NCI-H2171 (cell line): ENCODE measurements at regions not wholly inside any gene's neighbourhood (a gene's known extent, or its start where the extent isn't known, plus 50 kb on each side); places are given as distances from the start of the nearest gene placed in this dataset.
"Not testable (repeated sequence)": the region's sequence is repeated elsewhere in the genome, so short reads cannot be mapped to it uniquely, and the experiment has no call there.

Experiments
- DNase-seq: peaks from one replicate; lab custom pipeline; 2025; lab: John Stamatoyannopoulos, UW

DNA sequence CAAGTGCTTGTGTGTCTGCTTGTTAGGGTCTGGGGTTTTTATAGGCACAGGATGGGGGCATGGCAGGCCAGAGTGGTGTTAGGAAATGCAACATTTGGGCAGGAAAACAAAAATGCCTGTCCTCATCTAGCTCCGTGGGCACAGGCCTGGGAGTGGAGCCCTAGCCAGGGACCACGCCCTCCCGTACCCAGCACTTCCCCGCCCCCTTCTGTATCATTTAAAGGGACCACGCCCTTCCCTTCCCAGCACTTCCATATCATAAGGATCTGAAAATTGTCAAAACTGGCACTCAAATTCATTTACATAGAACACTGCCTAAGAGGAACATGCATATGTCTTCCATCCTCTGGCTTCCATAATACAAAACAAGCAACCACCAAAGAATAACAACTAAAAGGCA, 185.8 kb downstream of the B3GLCT start:
- DNase-seq = no peak

- DNase-seq = no peak
Observed at GRCh38 chr13:31394506-31394905, 194.7 kb downstream of the B3GLCT start.

DNA sequence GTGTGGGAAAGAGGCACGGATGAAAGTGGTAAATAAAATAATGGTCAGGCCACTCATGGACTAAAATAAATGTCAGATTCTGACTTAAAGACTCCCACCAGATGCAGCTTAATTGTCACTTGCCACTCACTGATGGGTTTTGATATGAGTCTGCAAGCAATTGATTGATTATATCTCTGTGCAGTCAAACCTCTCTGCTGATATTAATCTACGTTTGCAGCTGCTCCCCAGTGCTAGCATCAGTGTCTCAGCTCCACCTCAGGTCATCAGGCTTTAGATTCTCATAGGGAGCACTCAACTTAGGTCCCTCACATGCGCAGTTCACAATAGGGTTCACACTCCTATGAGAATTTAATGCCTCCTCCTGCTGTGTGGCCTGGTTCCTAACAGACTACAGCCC, 195.3 kb downstream of the B3GLCT start:
- no peak for DNase-seq

DNA sequence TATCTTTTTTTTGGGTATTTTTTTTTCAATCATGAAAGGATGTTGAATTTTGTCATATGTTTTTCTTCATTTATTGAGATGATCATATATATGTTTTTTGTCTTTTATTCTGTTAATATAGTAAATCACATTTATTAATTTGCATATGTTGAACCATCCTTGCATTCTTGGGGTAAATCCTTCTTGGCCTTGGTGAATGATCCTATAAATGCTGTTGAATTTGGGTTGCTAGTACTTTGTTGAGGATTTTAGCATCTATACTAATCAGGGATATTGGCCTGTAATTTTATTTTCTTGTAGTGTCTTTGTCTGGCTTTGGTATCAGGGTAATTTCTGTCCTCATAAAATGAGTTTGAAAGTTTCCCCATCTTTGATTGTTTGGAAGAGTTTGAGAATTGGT, 199.9 kb downstream of the B3GLCT start:
- no peak for DNase-seq

DNA sequence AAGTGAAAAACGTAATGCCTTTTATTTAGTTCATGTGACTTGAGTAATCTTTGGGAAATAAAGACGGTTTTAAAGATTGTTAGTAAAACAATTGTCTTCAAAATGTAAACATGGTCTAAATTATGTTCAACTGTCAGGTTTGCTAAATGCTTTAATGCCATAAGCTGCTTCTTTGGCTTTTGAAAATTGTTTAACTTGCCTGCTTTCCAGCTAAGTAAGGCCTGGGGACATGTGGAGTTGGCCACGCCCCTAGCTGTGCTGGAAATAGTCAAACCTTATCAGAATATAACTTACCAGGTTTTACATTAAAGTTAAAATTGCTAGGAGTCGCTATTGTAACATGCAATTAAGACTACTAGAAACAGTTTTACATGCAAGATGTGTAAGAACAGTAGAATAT, 203.9 kb downstream of the B3GLCT start:
- not testable (repeated sequence) for DNase-seq

- DNase-seq = no peak
Observed at GRCh38 chr13:31408927-31409326, 209.2 kb downstream of the B3GLCT start.

GRCh38 chr13:31409678-31410356, 210.0 kb downstream of the B3GLCT start:
- DNase-seq = no peak

DNA sequence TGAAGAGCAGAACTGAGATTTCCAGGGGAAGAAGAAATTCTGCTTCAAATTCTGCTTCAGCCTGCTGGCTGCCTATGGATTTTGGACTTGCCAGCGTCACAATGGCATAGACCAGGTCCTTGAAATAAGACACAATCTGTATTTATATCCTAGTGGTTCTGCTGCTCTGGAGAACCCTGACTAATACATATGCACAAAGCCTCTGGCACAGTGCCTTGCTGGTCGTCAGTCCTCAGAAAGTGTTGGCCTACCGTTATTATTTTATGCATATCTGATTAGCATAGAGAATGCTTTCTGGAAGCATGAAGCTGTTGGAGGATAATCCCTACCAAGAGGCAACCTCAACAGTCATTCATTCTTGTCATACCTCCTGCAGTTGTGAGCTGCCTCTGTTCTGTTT, 213.7 kb downstream of the B3GLCT start:
- no peak for DNase-seq

DNA sequence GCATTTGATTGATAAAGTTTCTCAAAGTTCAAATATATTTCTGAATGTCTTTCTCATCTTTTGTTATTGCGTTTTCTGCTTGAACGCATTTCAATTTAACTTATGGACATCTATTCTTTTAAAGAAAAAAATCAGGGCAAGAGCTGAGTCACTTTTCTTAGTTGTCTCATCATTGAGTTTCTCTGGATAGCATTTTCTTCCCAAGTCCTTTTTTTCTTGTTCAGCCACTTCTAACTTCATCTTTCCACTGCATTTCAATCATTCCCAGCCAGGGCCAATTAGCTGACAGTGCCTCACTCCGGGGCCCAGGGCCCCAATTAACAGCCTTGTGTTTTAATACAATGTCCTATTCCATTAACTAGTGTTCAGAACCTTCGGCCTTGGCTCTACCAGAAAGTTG, 216.3 kb downstream of the B3GLCT start:
- DNase-seq = no peak

DNA sequence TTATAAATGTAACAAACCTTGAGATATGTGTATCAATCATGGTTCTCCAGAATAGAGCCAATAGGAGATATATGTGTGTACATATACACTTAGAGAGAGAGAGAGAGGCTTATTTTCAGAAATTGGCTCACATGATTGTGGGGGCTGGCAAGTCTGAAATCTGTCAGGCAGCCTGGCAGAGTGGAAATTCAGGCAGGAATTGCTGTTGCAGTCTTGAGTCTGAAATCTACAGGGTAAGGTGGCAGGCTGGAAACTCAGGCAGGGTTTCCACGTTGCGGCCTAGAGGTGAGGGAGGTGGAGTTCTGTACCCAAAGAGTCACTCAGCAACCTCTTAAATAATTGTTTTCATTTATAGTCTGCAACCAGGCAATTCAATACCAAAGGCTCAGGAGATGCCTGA, 218.4 kb downstream of the B3GLCT start:
- DNase-seq = no peak

- no peak for DNase-seq
Observed at GRCh38 chr13:31421756-31422155, 222.0 kb downstream of the B3GLCT start.

GRCh38 chr13:31424130-31424729, 224.5 kb downstream of the B3GLCT start:
- DNase-seq = peak; percentile 3

- DNase-seq = no peak
Observed at GRCh38 chr13:31426395-31426794, 226.6 kb downstream of the B3GLCT start.

- DNase-seq = no peak
Observed at GRCh38 chr13:31427151-31428100, 227.7 kb downstream of the B3GLCT start.

- DNase-seq = no peak
Observed at GRCh38 chr13:31431722-31432137, 232.0 kb downstream of the B3GLCT start.

- DNase-seq = no peak
Observed at GRCh38 chr13:31433207-31433606, 233.4 kb downstream of the B3GLCT start.

- no peak for DNase-seq
Observed at GRCh38 chr13:31433746-31434145, 234.0 kb downstream of the B3GLCT start.

- DNase-seq = no peak
Observed at GRCh38 chr13:31434613-31435012, 234.8 kb downstream of the B3GLCT start.

DNA sequence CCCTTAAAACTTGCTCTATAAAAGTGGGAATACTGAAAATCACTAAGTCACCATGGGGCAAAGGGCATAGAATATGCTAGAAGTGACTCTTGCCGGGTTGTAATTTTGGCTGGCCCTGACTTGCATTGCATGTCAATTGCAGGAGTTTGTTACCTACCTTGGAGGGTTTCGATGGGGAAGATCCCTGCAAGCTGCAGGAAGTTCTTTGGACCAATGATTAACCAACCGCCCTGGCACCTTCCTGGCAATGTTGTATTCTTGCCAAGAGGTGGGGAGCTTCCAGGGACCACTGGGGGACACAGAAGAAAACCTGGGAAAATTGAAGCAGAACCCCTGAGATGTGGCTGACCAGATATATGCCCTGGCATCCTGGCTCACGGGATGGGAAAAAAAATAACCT, 235.8 kb downstream of the B3GLCT start:
- no peak for DNase-seq

GRCh38 chr13:31436478-31436877, 236.7 kb downstream of the B3GLCT start:
- DNase-seq = no peak

GRCh38 chr13:31437975-31438374, 238.2 kb downstream of the B3GLCT start:
- no peak for DNase-seq

DNA sequence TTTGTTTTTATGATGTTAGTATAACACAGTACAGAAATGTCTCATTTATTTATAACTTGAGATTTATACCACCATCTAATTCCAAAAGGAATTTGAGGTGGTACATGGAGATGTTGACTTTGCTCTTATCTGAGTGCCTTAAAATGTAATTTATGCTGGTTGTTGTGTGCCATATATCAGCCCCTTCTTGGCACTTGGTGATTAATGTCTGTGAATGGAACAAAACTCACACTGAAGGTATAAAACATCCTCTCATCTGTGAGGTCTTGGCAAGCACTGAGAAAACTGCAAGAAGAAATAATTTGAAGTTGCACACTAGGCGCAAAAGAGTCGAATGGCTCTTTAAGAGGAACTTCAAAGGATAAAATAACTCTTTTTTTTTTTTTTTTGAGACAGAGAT, 240.4 kb downstream of the B3GLCT start:
- DNase-seq = no peak
